HEK293 (cell line): ENCODE measurements at regions not wholly inside any gene's neighbourhood (a gene's known extent, or its start where the extent isn't known, plus 50 kb on each side); places are given as distances from the start of the nearest gene placed in this dataset.

ENCODE experiments used
- CTCF ChIA-PET: fragments of 350-600 bp; formaldehyde crosslinking; extraction: SDS; loops from one replicate; lab custom pipeline; 2021; ENCODE audit warnings: antibody characterized with exemption; lab: Yijun Ruan, JAX
- POLR2A ChIA-PET: fragments of 300-600 bp; formaldehyde crosslinking; extraction: SDS; loops from one replicate; lab custom pipeline; 2020; ENCODE audit warnings: antibody characterized with exemption, inconsistent platforms; lab: Yijun Ruan, JAX
- H3K27ac ChIP-seq: fragments of 200-500 bp; sonication (Bioruptor generic); 2 replicates; pipeline ENCODE4 v1.5.1; 2014; ENCODE audit warnings: low read depth, low read length, control low read depth, inconsistent platforms; ENCODE audit errors: extremely low read depth
- H3K36me3 ChIP-seq, 2 experiments: fragments of 200-500 bp in 1 of 2; sonication (Bioruptor generic) in 1 of 2; 1 replicate in 1 of 2; 2 replicates in 1 of 2; pipeline ENCODE4 v1.5.1; 2014 to 2017; ENCODE audit warnings: inconsistent platforms in 2 of 2, low read length in 2 of 2; ENCODE audit not compliant: control insufficient read depth in 2 of 2, insufficient read depth in 1 of 2
- H3K4me1 ChIP-seq: fragments of 200-500 bp; sonication (Bioruptor generic); 2 replicates; pipeline ENCODE4 v1.5.1; 2014; ENCODE audit warnings: mild to moderate bottlenecking, low read length, inconsistent platforms; ENCODE audit not compliant: control insufficient read depth, insufficient read depth
- H3K4me3 ChIP-seq: 2 replicates; pipeline ENCODE4 v1.5.1; 2011; ENCODE audit warnings: low read depth, mild to moderate bottlenecking, control low read depth, low read length, moderate library complexity
- H3K9me3 ChIP-seq: fragments of 200-500 bp; sonication (Bioruptor generic); 2 replicates; pipeline ENCODE4 v1.5.1; 2014; ENCODE audit warnings: low read depth, low read length, inconsistent platforms; ENCODE audit not compliant: control insufficient read depth, insufficient read depth
- EGR2 ChIP-seq: fragments of 450-650 bp; formaldehyde crosslinking; IDR thresholded peaks from 2 replicates; pipeline ENCODE4 v1.5.1; 2016; ENCODE audit warnings: low read depth, missing biosample characterization, missing genetic modification characterization
- GLIS1 ChIP-seq: fragments of 450-650 bp; formaldehyde crosslinking; IDR thresholded peaks from 2 replicates; pipeline ENCODE4 v1.5.1; 2016; ENCODE audit warnings: missing biosample characterization, missing genetic modification characterization
- ZEB2 ChIP-seq: fragments of 450-650 bp; formaldehyde crosslinking; IDR thresholded peaks from 2 replicates; pipeline ENCODE4 v1.5.1; 2016; ENCODE audit warnings: missing biosample characterization, missing genetic modification characterization
- ZFP41 ChIP-seq: fragments of 450-650 bp; formaldehyde crosslinking; IDR thresholded peaks from 2 replicates; pipeline ENCODE4 v1.5.1; 2016; ENCODE audit warnings: missing biosample characterization, missing genetic modification characterization, borderline replicate concordance
- ZIC2 ChIP-seq: fragments of 450-650 bp; formaldehyde crosslinking; IDR thresholded peaks from 2 replicates; pipeline ENCODE4 v1.5.1; 2016; ENCODE audit warnings: missing biosample characterization, missing genetic modification characterization
- ZNF10 ChIP-seq: fragments of 450-650 bp; formaldehyde crosslinking; IDR thresholded peaks from 2 replicates; pipeline ENCODE4 v1.5.1; 2017; ENCODE audit warnings: missing biosample characterization, missing genetic modification characterization
- ZNF175 ChIP-seq: fragments of 450-650 bp; formaldehyde crosslinking; IDR thresholded peaks from 2 replicates; pipeline ENCODE4 v1.5.1; 2016; ENCODE audit warnings: missing biosample characterization, missing genetic modification characterization
- ZNF24 ChIP-seq: fragments of 450-650 bp; formaldehyde crosslinking; IDR thresholded peaks from 2 replicates; pipeline ENCODE4 v1.5.1; 2016; ENCODE audit warnings: missing biosample characterization, missing genetic modification characterization
- ZNF48 ChIP-seq: fragments of 450-650 bp; formaldehyde crosslinking; IDR thresholded peaks from 2 replicates; pipeline ENCODE4 v1.5.1; 2016; ENCODE audit warnings: missing biosample characterization, missing genetic modification characterization
- ZNF521 ChIP-seq: fragments of 450-650 bp; formaldehyde crosslinking; IDR thresholded peaks from 2 replicates; pipeline ENCODE4 v1.5.1; 2017; ENCODE audit warnings: missing biosample characterization, mild to moderate bottlenecking, missing genetic modification characterization
- ZNF560 ChIP-seq: fragments of 450-650 bp; formaldehyde crosslinking; IDR thresholded peaks from 2 replicates; pipeline ENCODE4 v1.5.1; 2017; ENCODE audit warnings: missing biosample characterization, missing genetic modification characterization, borderline replicate concordance
- ZNF623 ChIP-seq: fragments of 450-650 bp; formaldehyde crosslinking; IDR thresholded peaks from 2 replicates; pipeline ENCODE4 v1.5.1; 2016; ENCODE audit warnings: missing biosample characterization, missing genetic modification characterization
- ZNF776 ChIP-seq: fragments of 450-650 bp; formaldehyde crosslinking; IDR thresholded peaks from 2 replicates; pipeline ENCODE4 v1.5.0; 2017; ENCODE audit warnings: missing biosample characterization, missing genetic modification characterization, borderline replicate concordance
- TF ChIP-seq, protein P1 (sequence below): fragments of 450-650 bp; formaldehyde crosslinking; IDR thresholded peaks from 2 replicates; pipeline ENCODE4 v1.5.1; 2016; ENCODE audit warnings: missing biosample characterization, missing genetic modification characterization
- TF ChIP-seq, protein P2 (sequence below): fragments of 450-650 bp; formaldehyde crosslinking; IDR thresholded peaks from 2 replicates; pipeline ENCODE4 v1.5.1; 2016; ENCODE audit warnings: missing biosample characterization, missing genetic modification characterization
- TF ChIP-seq, protein P3 (sequence below): fragments of 450-650 bp; formaldehyde crosslinking; IDR thresholded peaks from 2 replicates; pipeline ENCODE4 v1.5.1; 2016; ENCODE audit warnings: missing biosample characterization, missing genetic modification characterization
- TF ChIP-seq, protein P4 (sequence below): fragments of 450-650 bp; formaldehyde crosslinking; IDR thresholded peaks from 2 replicates; pipeline ENCODE4 v1.5.1; 2016; ENCODE audit warnings: missing biosample characterization, missing genetic modification characterization
- TF ChIP-seq, protein P5 (sequence below): fragments of 450-650 bp; formaldehyde crosslinking; IDR thresholded peaks from 2 replicates; pipeline ENCODE4 v1.5.1; 2016; ENCODE audit warnings: missing biosample characterization, missing genetic modification characterization

DNA sequence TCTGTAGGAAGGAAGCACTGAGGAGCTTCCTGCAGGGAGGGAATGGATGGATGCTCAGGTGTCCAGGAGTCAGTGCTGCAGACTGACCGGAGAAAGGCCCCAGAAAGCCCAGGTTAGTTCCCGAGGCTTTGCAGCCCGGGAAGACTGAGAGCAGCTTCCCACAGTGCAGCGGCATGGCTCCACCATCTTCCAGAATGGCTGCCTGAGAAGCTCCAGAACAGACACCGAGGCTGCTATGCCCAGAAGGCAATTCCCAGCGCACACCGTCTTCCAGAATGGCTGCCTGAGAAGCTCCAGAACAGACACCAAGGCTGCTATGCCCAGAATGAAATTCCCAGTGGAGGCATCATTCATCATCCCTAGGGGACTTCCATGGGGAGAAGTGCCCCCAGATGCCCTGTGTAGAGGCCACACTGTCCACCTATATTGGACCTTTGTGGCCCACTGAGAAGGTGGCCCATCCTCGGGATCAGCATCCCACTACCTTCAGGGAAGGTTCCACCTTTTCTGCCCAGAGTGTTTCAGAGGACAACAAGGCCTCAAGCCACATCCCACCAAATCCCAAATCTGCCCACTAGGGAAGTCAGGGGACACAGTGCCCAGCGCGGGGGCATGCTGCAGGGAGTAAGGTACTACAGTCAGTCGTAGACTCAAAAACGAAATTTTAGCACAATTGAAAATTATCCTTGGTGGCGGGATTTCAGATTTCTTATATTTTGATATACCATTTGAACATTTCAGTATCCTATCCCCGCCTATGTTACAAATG lies 80.5 kb downstream of the KCNF1 start:
- H3K4me3 ChIP-seq: no peak overlapping the region
- H3K27ac ChIP-seq: no peak overlapping the region
- no peaks in the 10 kb centered on the region for H3K9me3 ChIP-seq
- no peak for TF ChIP-seq ZNF623 (tag by site-specific recombination)
- TF ChIP-seq ZNF10: no peak
- TF ChIP-seq ZNF175 (tag by site-specific recombination): no peak
- no peak for TF ChIP-seq ZIC2 (tag by site-specific recombination)
- TF ChIP-seq ZFP41 (tag by site-specific recombination): no peak
- no peak for TF ChIP-seq EGR2
- TF ChIP-seq ZNF560 (tag by site-specific recombination): no peak
- no peak for TF ChIP-seq ZNF48
- no peak for TF ChIP-seq ZNF24 (tag by site-specific recombination)
- no peak for TF ChIP-seq ZNF521 (tag by site-specific recombination)
- H3K4me1 ChIP-seq: no peaks in the 10 kb centered on the region
- POLR2A ChIA-PET: no interaction called here
- CTCF ChIA-PET: interaction anchor here (0.5 kb wide), 1 partner anchor 41 kb away, joined by 3 read pairs; no protein-coding TSS in a partner anchor
- H3K36me3 ChIP-seq: no peaks in the 10 kb centered on the region

DNA sequence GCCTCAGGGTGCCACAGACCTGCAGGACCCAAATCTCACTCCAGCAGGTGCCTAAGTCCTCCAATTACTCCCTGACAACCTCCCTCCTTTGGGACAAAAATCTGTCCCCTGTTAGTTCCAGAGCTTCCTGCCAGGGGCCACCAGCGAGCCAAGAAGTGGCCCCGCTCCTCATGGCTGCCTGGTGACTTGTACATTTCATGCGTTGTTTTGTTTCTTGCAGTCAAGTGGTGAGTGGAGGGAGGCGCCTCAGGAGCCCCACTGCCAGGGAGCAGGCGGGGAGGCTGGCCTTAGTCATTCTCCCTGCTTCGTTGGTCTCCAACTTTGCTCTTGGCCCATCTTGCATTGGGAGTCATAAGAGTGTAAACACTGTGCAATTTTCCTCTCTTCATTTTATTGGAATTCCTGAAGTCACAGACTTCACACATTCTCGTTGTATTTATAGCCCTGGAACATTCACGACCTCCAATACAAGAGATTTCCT lies 81.3 kb downstream of the KCNF1 start:
- no peaks in the 10 kb centered on the region for H3K9me3 ChIP-seq
- POLR2A ChIA-PET: no interaction called here
- no peaks in the 10 kb centered on the region for H3K36me3 ChIP-seq
- no peak overlapping the region for H3K4me3 ChIP-seq
- TF ChIP-seq ZIC2 (tag by site-specific recombination) (peak; percentile 41), ZNF10 (no peak)
- TF ChIP-seq, protein P1, sequence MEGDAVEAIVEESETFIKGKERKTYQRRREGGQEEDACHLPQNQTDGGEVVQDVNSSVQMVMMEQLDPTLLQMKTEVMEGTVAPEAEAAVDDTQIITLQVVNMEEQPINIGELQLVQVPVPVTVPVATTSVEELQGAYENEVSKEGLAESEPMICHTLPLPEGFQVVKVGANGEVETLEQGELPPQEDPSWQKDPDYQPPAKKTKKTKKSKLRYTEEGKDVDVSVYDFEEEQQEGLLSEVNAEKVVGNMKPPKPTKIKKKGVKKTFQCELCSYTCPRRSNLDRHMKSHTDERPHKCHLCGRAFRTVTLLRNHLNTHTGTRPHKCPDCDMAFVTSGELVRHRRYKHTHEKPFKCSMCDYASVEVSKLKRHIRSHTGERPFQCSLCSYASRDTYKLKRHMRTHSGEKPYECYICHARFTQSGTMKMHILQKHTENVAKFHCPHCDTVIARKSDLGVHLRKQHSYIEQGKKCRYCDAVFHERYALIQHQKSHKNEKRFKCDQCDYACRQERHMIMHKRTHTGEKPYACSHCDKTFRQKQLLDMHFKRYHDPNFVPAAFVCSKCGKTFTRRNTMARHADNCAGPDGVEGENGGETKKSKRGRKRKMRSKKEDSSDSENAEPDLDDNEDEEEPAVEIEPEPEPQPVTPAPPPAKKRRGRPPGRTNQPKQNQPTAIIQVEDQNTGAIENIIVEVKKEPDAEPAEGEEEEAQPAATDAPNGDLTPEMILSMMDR (tag by site-specific recombination): 0 out of 2 replicates have a peak, but pooled peaks have one; percentile 24
- TF ChIP-seq, protein P2, sequence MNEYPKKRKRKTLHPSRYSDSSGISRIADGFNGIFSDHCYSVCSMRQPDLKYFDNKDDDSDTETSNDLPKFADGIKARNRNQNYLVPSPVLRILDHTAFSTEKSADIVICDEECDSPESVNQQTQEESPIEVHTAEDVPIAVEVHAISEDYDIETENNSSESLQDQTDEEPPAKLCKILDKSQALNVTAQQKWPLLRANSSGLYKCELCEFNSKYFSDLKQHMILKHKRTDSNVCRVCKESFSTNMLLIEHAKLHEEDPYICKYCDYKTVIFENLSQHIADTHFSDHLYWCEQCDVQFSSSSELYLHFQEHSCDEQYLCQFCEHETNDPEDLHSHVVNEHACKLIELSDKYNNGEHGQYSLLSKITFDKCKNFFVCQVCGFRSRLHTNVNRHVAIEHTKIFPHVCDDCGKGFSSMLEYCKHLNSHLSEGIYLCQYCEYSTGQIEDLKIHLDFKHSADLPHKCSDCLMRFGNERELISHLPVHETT (tag by site-specific recombination): no peak
- TF ChIP-seq, protein P3, sequence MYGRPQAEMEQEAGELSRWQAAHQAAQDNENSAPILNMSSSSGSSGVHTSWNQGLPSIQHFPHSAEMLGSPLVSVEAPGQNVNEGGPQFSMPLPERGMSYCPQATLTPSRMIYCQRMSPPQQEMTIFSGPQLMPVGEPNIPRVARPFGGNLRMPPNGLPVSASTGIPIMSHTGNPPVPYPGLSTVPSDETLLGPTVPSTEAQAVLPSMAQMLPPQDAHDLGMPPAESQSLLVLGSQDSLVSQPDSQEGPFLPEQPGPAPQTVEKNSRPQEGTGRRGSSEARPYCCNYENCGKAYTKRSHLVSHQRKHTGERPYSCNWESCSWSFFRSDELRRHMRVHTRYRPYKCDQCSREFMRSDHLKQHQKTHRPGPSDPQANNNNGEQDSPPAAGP (tag by site-specific recombination): no peak
- H3K4me1 ChIP-seq: no peaks in the 10 kb centered on the region
- H3K27ac ChIP-seq: no peak overlapping the region
- CTCF ChIA-PET: no interaction called here

DNA sequence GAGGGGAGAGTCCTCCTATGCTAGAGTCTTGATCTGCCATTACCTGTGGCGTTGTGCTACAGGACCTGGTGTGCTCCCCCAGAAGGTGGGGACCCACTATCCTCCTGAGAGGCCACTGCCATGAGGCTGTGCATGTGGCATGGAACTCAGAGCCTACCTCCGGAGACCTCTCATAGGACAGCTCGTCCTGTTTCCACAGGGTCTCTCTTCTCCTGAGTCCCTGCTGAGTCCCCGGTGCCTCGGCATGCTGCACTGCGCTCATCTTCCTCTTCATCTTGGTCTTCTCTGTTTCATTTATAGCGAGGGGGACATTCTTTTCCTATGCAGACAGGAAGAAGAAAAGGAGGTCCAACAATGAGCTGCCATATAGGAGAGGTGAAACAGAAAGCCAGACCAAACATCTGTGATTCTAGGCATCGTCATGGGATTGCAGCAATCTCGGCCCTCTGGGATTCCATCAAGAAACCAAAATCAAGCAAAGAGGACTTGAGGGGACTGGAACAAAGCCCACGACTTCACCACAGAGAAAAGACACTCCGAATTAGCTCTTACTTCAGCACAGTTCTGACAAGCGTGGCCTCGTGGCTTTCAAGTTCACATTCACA lies 83.7 kb downstream of the KCNF1 start:
- H3K4me3 ChIP-seq: no peak overlapping the region
- ChIA-PET POLR2A (no interaction called here), CTCF (interaction anchor here (0.5 to 1.6 kb wide), 3 partner anchors 95 to 316 kb away, joined by 3 to 4 read pairs (median 3); no protein-coding TSS in a partner anchor)
- TF ChIP-seq ZEB2 (no peak), GLIS1 (tag by site-specific recombination) (no peak), ZNF776 (tag by site-specific recombination) (no peak)
- TF ChIP-seq, protein P4, sequence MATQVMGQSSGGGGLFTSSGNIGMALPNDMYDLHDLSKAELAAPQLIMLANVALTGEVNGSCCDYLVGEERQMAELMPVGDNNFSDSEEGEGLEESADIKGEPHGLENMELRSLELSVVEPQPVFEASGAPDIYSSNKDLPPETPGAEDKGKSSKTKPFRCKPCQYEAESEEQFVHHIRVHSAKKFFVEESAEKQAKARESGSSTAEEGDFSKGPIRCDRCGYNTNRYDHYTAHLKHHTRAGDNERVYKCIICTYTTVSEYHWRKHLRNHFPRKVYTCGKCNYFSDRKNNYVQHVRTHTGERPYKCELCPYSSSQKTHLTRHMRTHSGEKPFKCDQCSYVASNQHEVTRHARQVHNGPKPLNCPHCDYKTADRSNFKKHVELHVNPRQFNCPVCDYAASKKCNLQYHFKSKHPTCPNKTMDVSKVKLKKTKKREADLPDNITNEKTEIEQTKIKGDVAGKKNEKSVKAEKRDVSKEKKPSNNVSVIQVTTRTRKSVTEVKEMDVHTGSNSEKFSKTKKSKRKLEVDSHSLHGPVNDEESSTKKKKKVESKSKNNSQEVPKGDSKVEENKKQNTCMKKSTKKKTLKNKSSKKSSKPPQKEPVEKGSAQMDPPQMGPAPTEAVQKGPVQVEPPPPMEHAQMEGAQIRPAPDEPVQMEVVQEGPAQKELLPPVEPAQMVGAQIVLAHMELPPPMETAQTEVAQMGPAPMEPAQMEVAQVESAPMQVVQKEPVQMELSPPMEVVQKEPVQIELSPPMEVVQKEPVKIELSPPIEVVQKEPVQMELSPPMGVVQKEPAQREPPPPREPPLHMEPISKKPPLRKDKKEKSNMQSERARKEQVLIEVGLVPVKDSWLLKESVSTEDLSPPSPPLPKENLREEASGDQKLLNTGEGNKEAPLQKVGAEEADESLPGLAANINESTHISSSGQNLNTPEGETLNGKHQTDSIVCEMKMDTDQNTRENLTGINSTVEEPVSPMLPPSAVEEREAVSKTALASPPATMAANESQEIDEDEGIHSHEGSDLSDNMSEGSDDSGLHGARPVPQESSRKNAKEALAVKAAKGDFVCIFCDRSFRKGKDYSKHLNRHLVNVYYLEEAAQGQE (tag by site-specific recombination): no peak
- TF ChIP-seq, protein P5, sequence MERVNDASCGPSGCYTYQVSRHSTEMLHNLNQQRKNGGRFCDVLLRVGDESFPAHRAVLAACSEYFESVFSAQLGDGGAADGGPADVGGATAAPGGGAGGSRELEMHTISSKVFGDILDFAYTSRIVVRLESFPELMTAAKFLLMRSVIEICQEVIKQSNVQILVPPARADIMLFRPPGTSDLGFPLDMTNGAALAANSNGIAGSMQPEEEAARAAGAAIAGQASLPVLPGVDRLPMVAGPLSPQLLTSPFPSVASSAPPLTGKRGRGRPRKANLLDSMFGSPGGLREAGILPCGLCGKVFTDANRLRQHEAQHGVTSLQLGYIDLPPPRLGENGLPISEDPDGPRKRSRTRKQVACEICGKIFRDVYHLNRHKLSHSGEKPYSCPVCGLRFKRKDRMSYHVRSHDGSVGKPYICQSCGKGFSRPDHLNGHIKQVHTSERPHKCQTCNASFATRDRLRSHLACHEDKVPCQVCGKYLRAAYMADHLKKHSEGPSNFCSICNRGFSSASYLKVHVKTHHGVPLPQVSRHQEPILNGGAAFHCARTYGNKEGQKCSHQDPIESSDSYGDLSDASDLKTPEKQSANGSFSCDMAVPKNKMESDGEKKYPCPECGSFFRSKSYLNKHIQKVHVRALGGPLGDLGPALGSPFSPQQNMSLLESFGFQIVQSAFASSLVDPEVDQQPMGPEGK: no peak

More for the DNA sequence above, 83.7 kb downstream of the KCNF1 start:
- H3K27ac ChIP-seq: no peak overlapping the region
- H3K9me3 ChIP-seq: no peaks in the 10 kb centered on the region
- H3K4me1 ChIP-seq: no peaks in the 10 kb centered on the region
- no peaks in the 10 kb centered on the region for H3K36me3 ChIP-seq
